ENCODE measurements at regions not wholly inside any gene's neighbourhood (a gene's known extent, or its start where the extent isn't known, plus 50 kb on each side); places are given as distances from the start of the nearest gene placed in this dataset.

- no peaks in the 10 kb centered on the region for H3K27me3 ChIP-seq
- H3K27ac ChIP-seq = no peak overlapping the region
- TF ChIP-seq CTCF (IDR thresholded peaks at IDR 0.05) = no peak
- H3K4me1 ChIP-seq = peaks cover 0 to 7% of the 10 kb centered on the region in 2 donors
- H3K9me3 ChIP-seq = no peaks in the 10 kb centered on the region
- intact Hi-C loops (cut with DNase I) = no loop called here
- H3K4me3 ChIP-seq = no peak overlapping the region
- no peaks in the 10 kb centered on the region for H3K36me3 ChIP-seq
- peak in 1 of 2 donors; percentile 27 for DNase-seq (ENCODE audit: low spot score in 2 of 2)
These were observed 140.5 kb upstream of the HS3ST2 start for GRCh38 chr16:22673421-22673831.

GRCh38 chr16:22674832-22675191 lies 139.2 kb upstream of the HS3ST2 start:
- no peaks in the 10 kb centered on the region for H3K36me3 ChIP-seq
- no peaks in the 10 kb centered on the region for H3K27me3 ChIP-seq
- peak in 1 of 2 donors; percentile 50 for DNase-seq (ENCODE audit: low spot score in 2 of 2)
- intact Hi-C loops (cut with DNase I) = no loop called here
- peaks cover 0 to 7% of the 10 kb centered on the region in 2 donors for H3K4me1 ChIP-seq
- TF ChIP-seq CTCF (IDR thresholded peaks at IDR 0.05) = no peak
- H3K4me3 ChIP-seq = no peak overlapping the region
- H3K27ac ChIP-seq = no peak overlapping the region
- no peaks in the 10 kb centered on the region for H3K9me3 ChIP-seq

- Histone ChIP-seq H3K4me1 (peaks cover 0 to 5% of the 10 kb centered on the region in 2 donors), H3K27me3 (no peaks in the 10 kb centered on the region), H3K27ac (no peak overlapping the region), H3K9me3 (no peaks in the 10 kb centered on the region), H3K36me3 (no peaks in the 10 kb centered on the region), H3K4me3 (no peak overlapping the region)
- no peak for DNase-seq (ENCODE audit: low spot score in 2 of 2)
- TF ChIP-seq CTCF (IDR thresholded peaks at IDR 0.05) = no peak
- intact Hi-C loops (cut with DNase I) = no loop called here
These were observed 138.0 kb upstream of the HS3ST2 start for GRCh38 chr16:22675745-22676540.

- Histone ChIP-seq H3K4me1 (peaks cover 0 to 5% of the 10 kb centered on the region in 2 donors), H3K4me3 (no peak overlapping the region), H3K27me3 (no peaks in the 10 kb centered on the region), H3K9me3 (no peaks in the 10 kb centered on the region), H3K27ac (no peak overlapping the region), H3K36me3 (no peaks in the 10 kb centered on the region)
- DNase-seq (ENCODE audit: low spot score in 2 of 2) = peak in 1 of 2 donors; percentile 54
- TF ChIP-seq CTCF (IDR thresholded peaks at IDR 0.05) = no peak
- intact Hi-C loops (cut with DNase I) = no loop called here
These were observed 136.7 kb upstream of the HS3ST2 start for GRCh38 chr16:22677024-22677830.

- Histone ChIP-seq H3K4me1 (peaks cover 0 to 2% of the 10 kb centered on the region in 2 donors), H3K4me3 (no peak overlapping the region), H3K36me3 (no peaks in the 10 kb centered on the region), H3K27me3 (no peaks in the 10 kb centered on the region), H3K9me3 (no peaks in the 10 kb centered on the region), H3K27ac (no peak overlapping the region)
- no peak for TF ChIP-seq CTCF (IDR thresholded peaks at IDR 0.05)
- DNase-seq (ENCODE audit: low spot score in 2 of 2) = peak in 1 of 2 donors; percentile 24
- intact Hi-C loops (cut with DNase I) = no loop called here
These were observed 135.7 kb upstream of the HS3ST2 start for GRCh38 chr16:22678311-22678710.
